Keratinocyte (primary cell): ENCODE measurements at regions not wholly inside any gene's neighbourhood (a gene's known extent, or its start where the extent isn't known, plus 50 kb on each side); places are given as distances from the start of the nearest gene placed in this dataset.

Experiments
- CTCF ChIP-seq, 3 experiments: IDR thresholded peaks in 1 of 3; conservative IDR thresholded peaks in 1 of 3; optimal IDR thresholded peaks in 1 of 3; 2 replicates in 2 of 3; 3 replicates in 1 of 3; pipeline versions ENCODE3 to v1.5.1; 2011; ENCODE audit warnings: low read length in 3 of 3, mild to moderate bottlenecking in 3 of 3, moderate library complexity in 2 of 3, control low read depth in 1 of 3, inconsistent platforms in 1 of 3; ENCODE audit not compliant: insufficient read depth in 2 of 3; ENCODE audit errors: extremely low read depth in 1 of 3
- EZH2 ChIP-seq: IDR thresholded peaks from one replicate; pipeline ENCODE4 v1.6.1; 2012; ENCODE audit warnings: inconsistent platforms, mild to moderate bottlenecking, low read length, moderate library complexity

- TF ChIP-seq EZH2: no peak
- TF ChIP-seq CTCF (optimal IDR thresholded peaks at IDR 0.05 in 1 of 3, IDR thresholded peaks at IDR 0.05 in 1 of 3, conservative IDR thresholded peaks at IDR 0.05 in 1 of 3; ENCODE audit: extremely low read depth in 1 of 3, insufficient read depth in 2 of 3, low read length in 3 of 3): no peak
Observed at GRCh38 chr11:116175707-116176106, 597.1 kb downstream of the BUD13 start.
